ENCODE measurements at regions not wholly inside any gene's neighbourhood (a gene's known extent, or its start where the extent isn't known, plus 50 kb on each side); places are given as distances from the start of the nearest gene placed in this dataset.
A peak's percentile ranks its signal among the peaks of the same experiment; 100 is the strongest.

DNA sequence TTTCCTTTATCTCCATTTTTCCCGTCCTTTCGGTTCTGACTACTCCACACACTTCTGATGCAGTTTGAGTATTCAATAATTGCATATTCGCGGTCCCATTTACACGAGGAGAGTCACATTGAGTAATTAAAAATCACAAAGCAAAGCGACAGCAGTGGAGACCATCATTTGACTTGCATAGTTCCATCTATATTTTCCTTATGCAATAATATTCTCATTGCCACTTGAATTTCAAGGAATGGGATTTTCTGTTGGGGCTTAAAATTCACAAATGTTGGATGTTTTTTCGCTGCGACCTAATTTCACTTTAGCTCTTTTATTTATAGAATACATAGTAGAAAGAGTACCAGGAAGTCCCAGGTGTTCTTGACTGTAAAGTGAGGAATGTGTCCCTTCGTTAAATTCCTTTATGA, 186.8 kb downstream of the ZEB2 start:
- H3K9me3 ChIP-seq (ENCODE audit: insufficient read depth, low read depth, low read length) = no peaks in the 10 kb centered on the region
- peak overlapping the region; percentile 85 for H3K4me3 ChIP-seq (ENCODE audit: low read length)
- peaks cover 27% of the 10 kb centered on the region for H3K4me1 ChIP-seq (ENCODE audit: insufficient read depth, low read length)
- H3K36me3 ChIP-seq (ENCODE audit: insufficient read depth, low read length) = no peaks in the 10 kb centered on the region
- H3K27ac ChIP-seq (ENCODE audit: low read depth, low read length) = no peak overlapping the region; the same call in 1 of the 2 replicates
- H3K27me3 ChIP-seq (ENCODE audit: insufficient read depth, low read length) = peaks cover 11% of the 10 kb centered on the region; the same call in 1 of the 2 replicates
- WGBS = 51% methylated on average over 7 of the region's 9 CpGs
- H3K9ac ChIP-seq (ENCODE audit: low read depth, low read length) = peak overlapping the region; percentile 69

- WGBS = 2% methylated on average over 74 of the region's 77 CpGs
- H3K27ac ChIP-seq (ENCODE audit: low read depth, low read length) = peak overlapping the region; percentile 90
Measured at GRCh38 chr2:144332356-144333142, 187.4 kb downstream of the ZEB2 start.

DNA sequence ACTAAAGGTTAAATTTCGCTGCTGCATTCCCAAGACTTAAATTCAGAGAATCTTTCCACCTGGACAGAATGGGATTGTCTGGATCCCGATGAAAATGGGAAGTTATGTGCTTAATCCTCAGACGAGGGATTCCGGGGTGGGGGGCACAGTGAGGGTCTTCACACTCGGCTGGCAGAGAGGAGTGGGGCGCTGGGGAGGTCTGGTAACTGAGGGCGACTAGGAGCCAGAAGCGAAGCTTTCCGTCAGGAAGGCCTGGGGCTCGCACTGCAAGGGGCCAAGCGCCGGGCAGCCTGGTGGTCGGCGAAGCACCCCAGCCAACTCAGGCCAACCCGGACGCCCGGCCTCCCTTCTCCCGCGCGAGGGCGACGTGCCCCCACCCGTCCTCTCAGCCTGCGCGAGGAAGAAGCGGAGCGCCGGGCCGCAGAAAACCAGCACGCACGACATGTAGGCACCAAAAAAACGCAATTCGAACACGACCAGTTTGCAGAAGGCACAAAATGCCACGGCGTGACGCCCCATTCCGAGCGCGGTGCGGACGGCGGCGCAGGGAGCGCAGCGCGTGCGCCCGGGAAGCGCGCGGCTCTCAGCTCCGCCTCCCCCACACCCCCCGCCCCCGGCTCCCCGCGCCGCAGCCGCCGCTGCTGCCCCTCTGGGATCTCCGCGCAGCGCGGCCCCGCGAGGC, 188.1 kb downstream of the ZEB2 start:
- Histone ChIP-seq H3K9ac (ENCODE audit: low read depth, low read length) (peak overlapping the region; percentile 93), H3K36me3 (ENCODE audit: insufficient read depth, low read length) (no peaks in the 10 kb centered on the region), H3K9me3 (ENCODE audit: insufficient read depth, low read depth, low read length) (no peaks in the 10 kb centered on the region), H3K27me3 (ENCODE audit: insufficient read depth, low read length) (peaks cover 11% of the 10 kb centered on the region; the same call in 1 of the 2 replicates), H3K4me1 (ENCODE audit: insufficient read depth, low read length) (peaks cover 27% of the 10 kb centered on the region), H3K27ac (ENCODE audit: low read depth, low read length) (peak overlapping the region; percentile 90), H3K4me3 (ENCODE audit: low read length) (peak overlapping the region; percentile 85)
- under 1% methylated on average over 54 of the region's 66 CpGs for WGBS

More at GRCh38 chr2:144332356-144333142, 187.4 kb downstream of the ZEB2 start:
- no peaks in the 10 kb centered on the region for H3K9me3 ChIP-seq (ENCODE audit: insufficient read depth, low read depth, low read length)
- peaks cover 11% of the 10 kb centered on the region; the same call in 1 of the 2 replicates for H3K27me3 ChIP-seq (ENCODE audit: insufficient read depth, low read length)
- peaks cover 27% of the 10 kb centered on the region for H3K4me1 ChIP-seq (ENCODE audit: insufficient read depth, low read length)
- peak overlapping the region; percentile 93 for H3K9ac ChIP-seq (ENCODE audit: low read depth, low read length)
- no peaks in the 10 kb centered on the region for H3K36me3 ChIP-seq (ENCODE audit: insufficient read depth, low read length)
- H3K4me3 ChIP-seq (ENCODE audit: low read length) = peak overlapping the region; percentile 85

DNA sequence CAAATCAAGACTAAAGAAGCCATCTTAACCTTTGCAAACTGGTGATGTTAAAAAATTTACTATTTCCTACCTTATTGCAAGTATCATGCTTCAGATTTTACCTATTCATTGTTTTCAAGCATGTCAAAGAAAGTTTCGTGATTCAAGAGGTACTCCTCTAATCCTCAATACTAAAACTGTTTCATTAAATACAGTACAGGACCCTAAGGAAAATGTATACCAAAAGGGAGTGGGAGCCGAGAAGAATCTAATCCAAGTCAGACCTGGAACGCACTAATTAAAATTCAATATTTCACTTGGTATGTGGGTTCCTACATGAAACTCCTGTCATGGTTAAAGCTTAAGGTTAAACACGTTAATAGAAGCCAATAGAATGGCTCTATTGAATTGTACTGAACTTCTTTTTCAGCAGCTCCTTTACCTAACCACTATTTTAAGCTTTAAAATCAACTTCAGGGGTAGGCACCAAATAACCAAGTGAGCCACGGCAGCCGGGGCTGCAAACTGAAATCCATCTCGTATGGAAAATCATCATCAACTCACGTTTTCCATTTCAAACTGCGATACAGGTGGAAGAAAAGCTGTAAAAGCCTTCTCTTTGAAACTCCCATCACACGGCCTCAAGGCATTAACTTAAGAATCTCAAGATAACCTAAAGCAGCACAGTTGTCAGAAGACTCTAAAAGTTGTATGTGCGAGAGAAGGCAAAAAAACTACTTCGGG, 188.8 kb downstream of the ZEB2 start:
- no peaks in the 10 kb centered on the region for H3K36me3 ChIP-seq (ENCODE audit: insufficient read depth, low read length)
- WGBS = 16% methylated on average over 12 of the region's 12 CpGs
- H3K9me3 ChIP-seq (ENCODE audit: insufficient read depth, low read depth, low read length) = no peaks in the 10 kb centered on the region
- H3K27ac ChIP-seq (ENCODE audit: low read depth, low read length) = peak overlapping the region; percentile 90
- H3K4me3 ChIP-seq (ENCODE audit: low read length) = peak overlapping the region; percentile 85
- H3K9ac ChIP-seq (ENCODE audit: low read depth, low read length) = peak overlapping the region; percentile 93
- H3K27me3 ChIP-seq (ENCODE audit: insufficient read depth, low read length) = peaks cover 11% of the 10 kb centered on the region; the same call in 1 of the 2 replicates
- H3K4me1 ChIP-seq (ENCODE audit: insufficient read depth, low read length) = peaks cover 27% of the 10 kb centered on the region

- Histone ChIP-seq H3K4me3 (ENCODE audit: low read length) (no peak overlapping the region), H3K9me3 (ENCODE audit: insufficient read depth, low read depth, low read length) (no peaks in the 10 kb centered on the region), H3K27me3 (ENCODE audit: insufficient read depth, low read length) (peaks cover 11% of the 10 kb centered on the region; the same call in 1 of the 2 replicates), H3K27ac (ENCODE audit: low read depth, low read length) (no peak overlapping the region), H3K36me3 (ENCODE audit: insufficient read depth, low read length) (no peaks in the 10 kb centered on the region), H3K9ac (ENCODE audit: low read depth, low read length) (no peak overlapping the region), H3K4me1 (ENCODE audit: insufficient read depth, low read length) (peaks cover 26% of the 10 kb centered on the region)
- WGBS = 95% methylated on average over 2 of the region's 2 CpGs
Measured at GRCh38 chr2:144329472-144329871, 190.4 kb downstream of the ZEB2 start.

DNA sequence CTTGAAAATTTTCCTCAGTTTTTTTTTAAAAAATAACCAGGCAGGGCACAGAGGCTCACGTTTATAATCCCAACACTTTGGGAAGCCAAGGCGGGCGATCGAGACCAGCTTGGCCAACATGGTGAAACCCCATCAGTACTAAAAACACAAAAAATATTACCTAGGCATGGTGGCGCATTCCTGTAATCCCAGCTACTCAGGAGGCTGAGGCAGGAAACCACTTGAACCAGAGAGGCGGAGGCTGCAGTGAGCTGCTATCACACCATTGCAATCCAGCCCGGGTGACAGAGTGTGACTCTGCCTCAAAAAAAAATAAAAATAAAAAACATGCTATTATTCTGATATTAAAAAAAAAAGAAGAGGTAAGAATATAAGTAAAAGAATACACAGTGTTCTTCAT, 191.0 kb downstream of the ZEB2 start:
- no peak overlapping the region for H3K4me3 ChIP-seq (ENCODE audit: low read length)
- H3K4me1 ChIP-seq (ENCODE audit: insufficient read depth, low read length) = peaks cover 24% of the 10 kb centered on the region
- 95% methylated on average over 6 of the region's 7 CpGs for WGBS
- no peak overlapping the region for H3K27ac ChIP-seq (ENCODE audit: low read depth, low read length)
- H3K9ac ChIP-seq (ENCODE audit: low read depth, low read length) = no peak overlapping the region
- no peaks in the 10 kb centered on the region for H3K36me3 ChIP-seq (ENCODE audit: insufficient read depth, low read length)
- peaks cover 11% of the 10 kb centered on the region; the same call in 1 of the 2 replicates for H3K27me3 ChIP-seq (ENCODE audit: insufficient read depth, low read length)
- no peaks in the 10 kb centered on the region for H3K9me3 ChIP-seq (ENCODE audit: insufficient read depth, low read depth, low read length)

GRCh38 chr2:144326825-144327224, 193.1 kb downstream of the ZEB2 start:
- H3K36me3 ChIP-seq (ENCODE audit: insufficient read depth, low read length) = no peaks in the 10 kb centered on the region; the same call in 1 of the 2 replicates
- no peak overlapping the region for H3K27ac ChIP-seq (ENCODE audit: low read depth, low read length)
- H3K4me1 ChIP-seq (ENCODE audit: insufficient read depth, low read length) = peaks cover 12% of the 10 kb centered on the region
- WGBS = 88% methylated on average over 3 of the region's 3 CpGs
- H3K9me3 ChIP-seq (ENCODE audit: insufficient read depth, low read depth, low read length) = no peaks in the 10 kb centered on the region; the same call in 1 of the 2 replicates
- H3K27me3 ChIP-seq (ENCODE audit: insufficient read depth, low read length) = 0 out of 2 replicates have a peak, but pooled peaks cover 4% of the 10 kb centered on the region
- H3K4me3 ChIP-seq (ENCODE audit: low read length) = no peak overlapping the region
- no peak overlapping the region for H3K9ac ChIP-seq (ENCODE audit: low read depth, low read length)

DNA sequence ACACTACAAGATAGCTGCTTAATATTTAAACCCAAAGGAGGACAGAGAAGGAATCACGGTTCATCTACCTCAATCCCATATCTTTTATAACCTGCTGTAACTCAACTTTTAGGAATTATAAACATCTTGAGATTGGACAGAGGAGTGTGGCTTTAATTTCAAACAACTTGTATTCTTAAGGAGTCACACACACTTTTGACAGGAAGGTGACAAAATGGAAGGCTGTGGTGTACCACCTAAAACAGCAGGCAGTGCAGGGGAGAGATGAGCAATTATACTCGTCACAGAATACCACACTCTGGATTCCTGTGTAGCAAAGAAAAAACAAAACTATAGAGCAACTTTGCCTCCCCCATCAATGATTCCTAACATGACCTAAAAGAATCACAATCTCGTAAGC, 194.8 kb downstream of the ZEB2 start:
- Histone ChIP-seq H3K36me3 (ENCODE audit: insufficient read depth, low read length) (no peaks in the 10 kb centered on the region; the same call in 1 of the 2 replicates), H3K4me1 (ENCODE audit: insufficient read depth, low read length) (peaks cover 6% of the 10 kb centered on the region; the same call in 1 of the 2 replicates), H3K4me3 (ENCODE audit: low read length) (no peak overlapping the region), H3K9me3 (ENCODE audit: insufficient read depth, low read depth, low read length) (no peaks in the 10 kb centered on the region; the same call in 1 of the 2 replicates), H3K27ac (ENCODE audit: low read depth, low read length) (no peak overlapping the region), H3K9ac (ENCODE audit: low read depth, low read length) (no peak overlapping the region), H3K27me3 (ENCODE audit: insufficient read depth, low read length) (no peaks in the 10 kb centered on the region)
- 82% methylated on average over 2 of the region's 3 CpGs for WGBS

DNA sequence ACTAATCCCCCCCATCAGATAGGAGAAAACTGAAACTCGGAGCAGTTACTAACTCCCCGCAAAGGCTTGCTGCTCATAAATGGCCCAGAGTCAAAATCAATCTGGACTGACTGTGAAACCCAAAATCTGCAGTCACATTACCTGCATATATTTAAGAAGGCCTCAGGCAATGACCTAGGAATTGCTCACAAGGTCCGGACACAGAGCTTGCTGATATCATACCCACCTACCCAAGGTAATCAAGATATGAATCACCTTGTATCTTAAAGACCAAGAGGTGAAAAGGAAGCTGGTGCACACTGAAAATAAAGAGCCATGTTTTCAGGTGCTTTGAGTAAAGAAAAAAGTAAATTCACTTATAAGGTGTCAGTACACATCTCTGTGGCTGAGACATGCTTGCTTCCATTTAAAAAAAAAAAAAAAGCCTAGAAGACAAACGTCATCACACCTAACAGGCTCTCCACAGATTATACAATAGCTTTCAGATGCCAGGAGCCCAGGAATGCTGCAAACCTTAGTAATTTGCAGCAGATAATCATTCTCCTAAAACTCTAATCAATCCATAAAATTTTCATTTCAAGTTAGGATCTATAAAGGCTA, 195.4 kb downstream of the ZEB2 start:
- no peaks in the 10 kb centered on the region for H3K27me3 ChIP-seq (ENCODE audit: insufficient read depth, low read length)
- WGBS = 83% methylated on average over 4 of the region's 4 CpGs
- H3K9me3 ChIP-seq (ENCODE audit: insufficient read depth, low read depth, low read length) = no peaks in the 10 kb centered on the region; the same call in 1 of the 2 replicates
- no peaks in the 10 kb centered on the region; the same call in 1 of the 2 replicates for H3K36me3 ChIP-seq (ENCODE audit: insufficient read depth, low read length)
- H3K4me1 ChIP-seq (ENCODE audit: insufficient read depth, low read length) = peaks cover 6% of the 10 kb centered on the region; the same call in 1 of the 2 replicates
- no peak overlapping the region for H3K4me3 ChIP-seq (ENCODE audit: low read length)
- H3K27ac ChIP-seq (ENCODE audit: low read depth, low read length) = no peak overlapping the region
- H3K9ac ChIP-seq (ENCODE audit: low read depth, low read length) = no peak overlapping the region

DNA sequence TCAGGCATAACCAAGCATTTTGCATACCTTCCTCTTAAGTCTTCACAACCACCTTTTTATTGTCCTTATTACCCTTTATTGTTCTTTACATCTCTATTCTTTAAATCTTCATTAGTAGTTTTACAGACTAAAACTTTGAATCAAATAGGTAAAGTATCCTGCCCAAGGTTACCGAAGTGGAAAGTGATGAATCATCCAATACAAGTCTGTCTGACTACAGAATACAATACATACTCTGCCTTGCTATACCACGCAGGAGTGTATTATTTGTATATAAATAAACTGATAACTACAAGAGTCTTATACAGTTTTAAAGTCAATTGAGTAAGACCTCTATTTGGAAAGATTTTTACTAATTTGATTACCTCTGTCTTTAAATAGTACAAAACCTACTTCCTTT, 196.0 kb downstream of the ZEB2 start:
- H3K27ac ChIP-seq (ENCODE audit: low read depth, low read length) = no peak overlapping the region
- H3K36me3 ChIP-seq (ENCODE audit: insufficient read depth, low read length) = no peaks in the 10 kb centered on the region; the same call in 1 of the 2 replicates
- H3K27me3 ChIP-seq (ENCODE audit: insufficient read depth, low read length) = no peaks in the 10 kb centered on the region
- no peak overlapping the region for H3K4me3 ChIP-seq (ENCODE audit: low read length)
- H3K9ac ChIP-seq (ENCODE audit: low read depth, low read length) = no peak overlapping the region
- WGBS = 100% methylated on average over 1 of the region's 2 CpGs
- no peaks in the 10 kb centered on the region; the same call in 1 of the 2 replicates for H3K9me3 ChIP-seq (ENCODE audit: insufficient read depth, low read depth, low read length)
- peaks cover 6% of the 10 kb centered on the region; the same call in 1 of the 2 replicates for H3K4me1 ChIP-seq (ENCODE audit: insufficient read depth, low read length)

Data from HUES64 (cell line).